HG02943 (cell line): ENCODE measurements at regions not wholly inside any gene's neighbourhood (a gene's known extent, or its start where the extent isn't known, plus 50 kb on each side); places are given as distances from the start of the nearest gene placed in this dataset.
"Not testable (repeated sequence)": the region's sequence is repeated elsewhere in the genome, so short reads cannot be mapped to it uniquely, and the experiment has no call there.

Experiments used
- ATAC-seq: cut with Tn5 transposase; IDR thresholded peaks from one replicate; pipeline ENCODE4 v1.9.1; 2021; ENCODE audit warnings: mild to moderate bottlenecking, low read depth, moderate library complexity; ENCODE audit not compliant: unreplicated experiment

- no peak for ATAC-seq
Measured at GRCh38 chr3:98644168-98644567, 50.8 kb upstream of the CPOX start.

DNA sequence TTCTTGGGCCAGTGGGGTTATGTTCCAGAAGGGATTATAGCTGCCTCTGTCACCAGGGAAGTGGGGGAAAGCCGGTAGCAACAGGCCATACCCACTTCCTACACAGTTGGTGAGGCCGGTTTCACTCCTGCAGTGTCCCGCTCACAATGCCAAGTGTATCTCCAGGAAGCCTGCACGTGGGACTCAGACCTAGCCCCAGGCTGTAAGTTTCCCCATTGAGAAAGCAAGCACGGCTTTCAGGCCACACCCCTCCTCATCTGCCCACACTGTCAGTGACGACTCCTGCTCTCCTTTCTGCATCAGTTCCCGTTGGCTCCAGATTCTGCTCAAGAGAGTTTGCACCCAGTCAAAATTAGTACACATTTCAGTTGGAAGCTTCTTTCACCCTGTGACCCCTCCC lies 51.6 kb upstream of the CPOX start:
- ATAC-seq: no peak

GRCh38 chr3:98646680-98647079 lies 53.3 kb upstream of the CPOX start:
- no peak for ATAC-seq

DNA sequence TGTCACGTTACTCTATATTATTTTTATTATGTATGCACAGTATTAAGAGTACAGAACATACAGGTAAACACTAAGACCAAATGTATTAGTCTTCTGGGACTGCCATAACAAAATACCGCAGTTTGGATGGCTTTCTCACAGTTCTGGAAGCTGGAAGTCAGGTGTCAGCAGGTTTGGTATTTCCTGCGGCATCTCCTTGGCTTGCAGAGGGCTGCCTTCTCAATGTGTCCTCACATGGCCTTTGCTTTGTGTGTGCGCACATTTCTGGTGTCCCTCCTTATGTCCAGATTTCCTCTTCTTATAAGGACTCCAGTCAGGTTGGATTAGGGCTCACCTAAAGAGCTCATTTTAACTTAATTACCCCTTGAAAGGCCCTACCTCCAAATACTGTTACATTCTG lies 53.8 kb upstream of the CPOX start:
- ATAC-seq: no peak

DNA sequence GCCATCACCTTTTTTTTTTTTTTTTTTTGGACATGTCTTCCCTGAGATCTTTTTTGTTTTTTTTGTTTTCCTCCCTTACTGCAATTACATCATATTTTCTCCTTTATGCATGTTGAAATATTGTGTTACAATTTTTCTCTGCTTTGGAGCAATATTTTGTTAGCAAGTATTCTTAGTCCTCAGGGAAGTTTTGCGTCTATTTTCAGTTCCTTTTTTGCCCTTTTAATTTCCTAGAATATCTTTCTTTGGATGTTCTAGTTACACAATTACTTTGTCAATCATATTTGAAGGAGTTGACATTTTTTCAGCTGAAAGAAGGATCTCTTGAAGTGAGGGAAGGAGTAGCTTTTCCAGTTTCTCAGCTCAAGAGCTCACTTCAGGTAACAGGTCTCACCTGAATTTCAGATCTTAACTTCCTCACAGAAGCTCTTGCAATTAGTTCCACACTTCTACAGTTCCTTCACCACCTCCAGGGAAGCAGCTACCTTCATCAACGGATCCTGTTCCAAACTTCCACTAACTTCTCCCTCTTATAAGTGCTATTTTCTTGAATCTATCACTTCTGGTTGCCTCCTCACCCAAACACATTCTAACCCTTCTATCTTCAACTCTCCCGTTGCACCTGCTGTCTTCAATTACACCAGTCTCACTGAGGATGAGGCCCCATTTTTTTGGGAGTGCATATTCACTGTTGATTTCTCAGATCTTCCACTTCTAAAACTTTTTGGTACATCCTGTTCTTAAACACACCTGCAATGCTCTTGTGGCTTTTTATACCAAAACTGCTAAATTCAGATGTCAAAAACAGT lies 57.8 kb upstream of the CPOX start:
- no peak for ATAC-seq

GRCh38 chr3:98651780-98652077 lies 58.3 kb upstream of the CPOX start:
- ATAC-seq: no peak

DNA sequence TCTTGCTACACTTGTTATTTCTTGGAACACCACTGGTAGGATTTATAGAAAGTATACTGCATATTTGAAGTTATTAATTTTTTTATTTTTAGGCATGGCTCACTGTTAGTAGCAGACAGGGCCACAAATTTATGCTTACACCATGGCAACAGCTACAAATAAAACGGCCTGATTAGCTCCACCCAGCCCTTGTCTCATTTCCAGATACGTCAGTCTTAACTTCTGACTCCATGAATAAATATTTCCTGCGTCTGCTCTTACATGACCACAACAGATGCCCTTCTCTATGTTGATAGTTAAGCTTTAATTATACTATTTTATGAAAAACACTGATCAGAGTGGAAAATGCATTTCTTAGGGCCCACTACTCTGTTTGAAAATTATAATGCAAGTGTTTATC lies 62.3 kb upstream of the CPOX start:
- ATAC-seq: no peak

GRCh38 chr3:98657457-98657856 lies 64.0 kb upstream of the CPOX start:
- peak; percentile 88 for ATAC-seq

- no peak for ATAC-seq
Measured at GRCh38 chr3:98662699-98663098, 69.3 kb upstream of the CPOX start.

- no peak for ATAC-seq
Measured at GRCh38 chr3:98670020-98670419, 76.6 kb upstream of the CPOX start.

DNA sequence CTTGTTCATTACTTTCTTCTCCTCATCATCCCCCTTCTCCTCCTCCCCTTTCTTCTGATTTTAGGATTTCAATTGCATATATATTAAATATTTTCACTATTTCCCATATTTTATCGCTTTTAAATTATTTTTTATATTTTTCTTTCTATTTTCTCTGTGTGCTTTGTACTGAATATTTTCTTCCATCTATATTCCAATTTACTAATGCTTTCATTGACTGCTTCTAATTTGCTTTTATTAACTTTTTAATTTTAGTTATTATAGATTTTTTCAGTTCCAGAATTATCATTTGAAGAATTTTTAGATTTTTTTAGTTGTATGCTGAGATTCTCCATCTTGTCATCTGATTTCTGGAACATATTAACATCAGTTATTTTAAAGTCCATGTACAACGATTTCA lies 83.2 kb upstream of the ST3GAL6 start:
- no peak for ATAC-seq

- no peak for ATAC-seq
Measured at GRCh38 chr3:98680723-98681122, 82.4 kb upstream of the ST3GAL6 start.

- ATAC-seq: no peak
Measured at GRCh38 chr3:98681486-98681885, 81.7 kb upstream of the ST3GAL6 start.

GRCh38 chr3:98682391-98682790 lies 80.7 kb upstream of the ST3GAL6 start:
- not testable (repeated sequence) for ATAC-seq

GRCh38 chr3:98688363-98688762 lies 74.8 kb upstream of the ST3GAL6 start:
- ATAC-seq: no peak

DNA sequence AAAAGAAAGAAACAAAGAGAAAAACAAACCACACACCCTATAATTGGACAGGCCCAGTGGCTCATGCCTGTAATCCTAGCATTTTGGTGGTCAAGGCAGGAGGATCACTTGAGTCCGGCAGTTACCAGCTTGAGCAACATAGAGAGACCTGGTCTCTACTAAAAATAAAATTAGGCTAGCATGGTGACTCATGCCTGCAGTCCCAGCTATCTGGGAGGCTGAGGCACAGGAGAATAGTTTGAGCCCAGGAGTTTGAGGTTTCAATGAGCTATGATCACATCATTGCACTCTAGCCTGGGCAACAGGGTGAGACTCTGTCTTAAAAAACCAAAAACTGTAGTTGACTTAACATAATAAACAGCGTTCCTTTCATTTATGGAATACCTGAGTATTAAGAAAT lies 72.3 kb upstream of the ST3GAL6 start:
- no peak for ATAC-seq

- no peak for ATAC-seq
Measured at GRCh38 chr3:98691897-98692296, 71.2 kb upstream of the ST3GAL6 start.

- ATAC-seq: no peak
Measured at GRCh38 chr3:98692787-98693473, 70.2 kb upstream of the ST3GAL6 start.

DNA sequence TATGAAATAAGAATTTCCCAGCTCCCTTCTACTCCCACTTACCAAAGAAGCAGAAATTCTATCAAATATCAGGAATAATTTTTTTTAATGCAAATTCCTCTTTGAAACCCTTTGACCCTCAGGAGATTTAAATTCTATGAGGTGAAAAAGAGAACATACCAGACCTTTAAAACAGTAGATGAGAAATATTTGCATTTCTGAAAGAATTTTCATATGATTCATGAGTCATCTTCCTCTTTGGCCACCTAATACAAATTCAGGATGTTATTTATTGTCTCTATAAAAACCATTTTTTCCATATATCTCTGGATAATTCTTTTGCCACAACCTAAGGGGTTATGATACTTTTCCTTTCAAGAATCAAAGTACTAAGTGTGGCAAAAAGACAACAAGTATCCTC lies 67.3 kb upstream of the ST3GAL6 start:
- ATAC-seq: no peak

DNA sequence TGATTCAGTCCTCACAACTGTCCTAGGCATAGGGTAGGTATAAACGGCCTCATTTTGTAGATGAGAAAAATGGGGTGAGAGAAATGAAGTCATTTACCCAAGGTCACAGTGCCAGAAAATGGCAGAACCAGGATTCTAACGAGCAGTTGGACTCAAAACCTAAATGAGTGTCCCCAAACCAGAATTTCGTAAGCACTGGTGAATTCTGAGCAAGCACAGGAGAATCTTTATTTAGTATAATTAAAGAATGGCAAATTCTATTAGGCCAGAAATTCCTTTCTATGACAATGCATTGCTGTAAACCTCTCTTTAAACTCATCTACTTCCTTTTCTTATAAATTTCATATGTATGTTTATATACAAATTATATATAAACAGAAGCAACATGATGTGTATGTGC lies 66.8 kb upstream of the ST3GAL6 start:
- not testable (repeated sequence) for ATAC-seq

- ATAC-seq: no peak
Measured at GRCh38 chr3:98697225-98697624, 65.9 kb upstream of the ST3GAL6 start.

DNA sequence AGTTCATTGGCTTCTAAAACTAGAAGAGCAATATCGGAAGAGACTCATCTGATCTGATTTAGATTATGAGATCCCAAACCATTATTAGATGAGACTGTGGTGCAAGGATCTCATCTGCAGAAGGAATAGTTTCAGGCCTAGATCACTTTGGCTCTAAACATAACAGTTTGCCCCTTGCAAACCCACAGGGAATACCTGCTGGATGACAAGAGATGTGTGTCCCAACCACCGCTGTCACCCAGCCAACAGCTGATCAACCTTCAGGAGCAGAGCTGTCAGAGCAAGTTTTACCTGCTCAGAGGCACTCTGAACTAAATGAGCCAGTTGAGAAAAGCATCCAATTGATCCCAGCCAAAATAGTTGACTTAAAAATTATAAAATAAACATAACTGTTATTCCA lies 64.0 kb upstream of the ST3GAL6 start:
- no peak for ATAC-seq
